Fibroblast of pulmonary artery (primary cell): ENCODE measurements at regions not wholly inside any gene's neighbourhood (a gene's known extent, or its start where the extent isn't known, plus 50 kb on each side); places are given as distances from the start of the nearest gene placed in this dataset.

Source experiments
- DNase-seq: peaks from one replicate; pipeline ENCODE4 v3.0.0-alpha.2; 2010; ENCODE audit warnings: low read depth
- H3K4me3 ChIP-seq: replicated peaks from 2 replicates; pipeline ENCODE4 v1.5.1; 2011; ENCODE audit warnings: low read depth, mild to moderate bottlenecking, control low read depth, low read length, moderate library complexity
- CTCF ChIP-seq: IDR thresholded peaks from 2 replicates; pipeline ENCODE4 v1.5.1; 2011; ENCODE audit warnings: mild to moderate bottlenecking, control low read depth, low read length, inconsistent platforms; ENCODE audit errors: missing control alignments

DNA sequence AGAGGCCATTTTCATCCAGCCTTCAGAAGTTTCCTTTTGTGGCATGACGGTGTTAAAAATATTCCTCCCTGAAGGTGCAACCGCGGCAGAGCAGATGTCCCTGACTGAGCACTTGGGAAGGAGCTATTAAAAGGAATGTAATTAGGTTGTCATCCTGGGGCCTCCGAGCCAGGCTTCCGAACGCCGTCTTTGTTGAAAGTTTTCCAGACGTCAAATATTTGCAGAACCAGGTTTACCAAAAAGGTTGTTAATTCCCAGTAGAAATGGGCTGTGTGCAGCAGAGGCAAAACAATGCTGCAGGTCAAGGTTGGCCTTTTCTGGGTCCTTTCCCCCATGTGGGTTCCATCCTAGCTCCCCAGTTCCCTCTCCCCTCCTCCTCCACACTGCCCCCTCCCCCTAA is 88.8 kb upstream of the CALM2 start:
- H3K4me3 ChIP-seq, result no peak overlapping the region
- TF ChIP-seq CTCF, result no peak
- no peak for DNase-seq

DNA sequence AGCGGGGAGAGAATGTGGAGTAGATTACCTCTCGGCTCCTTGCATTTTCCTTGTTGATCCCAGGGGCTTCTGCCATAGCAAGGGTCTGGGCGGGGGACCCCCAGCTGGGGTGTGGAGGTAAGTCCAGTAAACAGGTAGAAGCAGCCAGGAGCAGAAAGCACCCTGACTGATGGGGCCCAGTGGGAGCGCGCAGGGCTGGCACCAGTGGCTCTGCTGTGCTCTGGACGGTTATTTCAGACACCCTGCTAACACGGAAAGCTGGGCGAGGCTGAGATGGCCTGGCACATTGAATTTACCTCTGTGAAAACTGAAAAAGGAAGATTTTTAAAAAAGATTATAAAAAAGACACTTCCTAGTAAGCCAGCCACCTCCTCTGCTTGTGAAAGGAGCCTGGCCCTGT is 88.4 kb upstream of the CALM2 start:
- no peak for TF ChIP-seq CTCF
- no peak for DNase-seq
- no peak overlapping the region for H3K4me3 ChIP-seq

DNA sequence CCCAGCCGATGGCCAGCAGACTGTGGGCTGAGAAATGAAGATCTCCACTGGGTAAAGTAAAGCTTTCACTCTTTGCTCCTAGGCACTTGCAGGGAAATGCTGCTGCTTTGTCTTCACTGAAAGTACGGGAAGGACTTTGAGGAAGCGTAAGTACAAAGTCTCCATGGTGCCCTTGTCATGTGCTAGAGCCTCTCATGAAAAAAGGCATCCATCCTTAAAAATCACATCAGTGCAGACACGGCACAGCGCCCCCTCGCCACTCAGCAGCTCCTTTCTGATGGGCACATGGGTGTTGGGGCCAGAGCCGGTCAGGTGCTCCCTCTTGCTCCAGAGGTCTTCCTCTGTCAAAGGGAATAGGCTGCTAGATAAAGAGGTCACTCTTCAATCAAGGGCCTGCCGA is 87.8 kb upstream of the CALM2 start:
- TF ChIP-seq CTCF, result no peak
- no peak overlapping the region for H3K4me3 ChIP-seq
- DNase-seq, result no peak

GRCh38 chr2:47262657-47263056 is 86.3 kb upstream of the CALM2 start:
- TF ChIP-seq CTCF, result no peak
- H3K4me3 ChIP-seq, result no peak overlapping the region
- no peak for DNase-seq

DNA sequence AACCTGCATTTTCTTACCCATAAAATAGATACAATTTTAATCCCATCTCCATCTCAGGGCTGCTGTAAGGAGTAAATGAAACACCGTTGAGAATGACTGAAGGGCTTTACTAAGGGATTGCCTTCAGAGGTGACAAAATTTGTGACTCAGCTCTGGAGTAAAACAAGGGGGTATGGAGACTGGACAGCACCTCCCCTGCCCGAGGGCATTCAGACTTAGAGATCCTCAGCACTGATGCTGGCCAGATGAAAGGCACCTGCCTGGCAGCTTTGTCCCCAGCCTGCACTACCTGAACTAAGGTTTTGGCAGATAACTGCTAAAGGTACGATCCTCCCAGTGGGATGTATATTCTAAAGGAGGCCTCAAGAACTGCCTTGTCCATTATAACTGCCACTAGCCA is 84.7 kb upstream of the CALM2 start:
- DNase-seq, result no peak
- TF ChIP-seq CTCF, result no peak

DNA sequence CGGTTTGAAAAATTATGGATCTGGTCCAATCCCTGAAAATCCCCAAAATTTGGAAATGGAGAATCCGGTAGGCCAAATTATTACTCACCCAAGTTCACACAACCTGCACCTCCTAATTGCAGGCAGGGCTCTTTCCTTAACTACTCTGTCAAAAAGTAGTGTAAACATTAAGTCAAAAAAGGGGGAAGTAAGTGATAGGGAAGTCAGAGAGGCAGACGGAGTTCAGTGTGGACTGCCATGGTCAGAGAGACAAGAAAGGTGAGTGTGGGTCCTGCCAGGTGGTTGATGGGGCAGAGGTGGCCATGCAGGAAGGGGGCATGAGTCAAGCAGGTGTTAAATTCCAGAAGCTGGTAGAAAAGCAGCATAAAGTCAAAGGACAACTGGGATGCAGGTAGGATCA is 83.5 kb upstream of the CALM2 start:
- no peak for DNase-seq
- H3K4me3 ChIP-seq, result no peak overlapping the region
- TF ChIP-seq CTCF, result no peak

More for the DNA sequence above, 84.7 kb upstream of the CALM2 start:
- no peak overlapping the region for H3K4me3 ChIP-seq

GRCh38 chr2:47257946-47258348 is 81.6 kb upstream of the CALM2 start:
- DNase-seq, result no peak
- H3K4me3 ChIP-seq, result no peak overlapping the region
- TF ChIP-seq CTCF, result no peak
